ENCODE measurements at regions not wholly inside any gene's neighbourhood (a gene's known extent, or its start where the extent isn't known, plus 50 kb on each side); places are given as distances from the start of the nearest gene placed in this dataset.

GRCh38 chr18:72089432-72089831 is 454.7 kb downstream of the CBLN2 start:
- Histone ChIP-seq H3K4me1 (no peaks in the 10 kb centered on the region), H3K36me3 (no peaks in the 10 kb centered on the region), H3K27ac (no peak overlapping the region), H3K9me3 (no peaks in the 10 kb centered on the region), H3K27me3 (no peaks in the 10 kb centered on the region), H3K4me3 (no peak overlapping the region)
- no peak for TF ChIP-seq POLR2A (IDR thresholded peaks at IDR 0.05)
- TF ChIP-seq CTCF (IDR thresholded peaks at IDR 0.05) = no peak
- no peak for TF ChIP-seq POLR2AphosphoS5 (IDR thresholded peaks at IDR 0.05)
- no peak for TF ChIP-seq EP300 (IDR thresholded peaks at IDR 0.05)
- intact Hi-C loops (cut with DNase I) = no loop called here
- WGBS, 2 donors = 54 to 61% methylated on average over 3 of the region's 3 CpGs
- DNase-seq = no peak

- intact Hi-C loops (cut with DNase I) = no loop called here
- Histone ChIP-seq H3K27me3 (no peaks in the 10 kb centered on the region), H3K36me3 (no peaks in the 10 kb centered on the region), H3K27ac (no peak overlapping the region), H3K4me1 (no peaks in the 10 kb centered on the region), H3K9me3 (no peaks in the 10 kb centered on the region), H3K4me3 (no peak overlapping the region)
- DNase-seq = no peak
- TF ChIP-seq EP300 (IDR thresholded peaks at IDR 0.05) = no peak
- TF ChIP-seq CTCF (IDR thresholded peaks at IDR 0.05) = peak in 1 of 4 experiments; percentile 15
- WGBS, 2 donors = 7 to 12% methylated on average over 4 of the region's 4 CpGs
Observed at GRCh38 chr18:72086421-72086820, 457.7 kb downstream of the CBLN2 start.

GRCh38 chr18:72075040-72075439 is 469.1 kb downstream of the CBLN2 start:
- no peak for TF ChIP-seq POLR2AphosphoS5 (IDR thresholded peaks at IDR 0.05)
- TF ChIP-seq CTCF (IDR thresholded peaks at IDR 0.05) = no peak
- no peak for TF ChIP-seq POLR2A (IDR thresholded peaks at IDR 0.05)
- no peak for TF ChIP-seq EP300 (IDR thresholded peaks at IDR 0.05)
- no peaks in the 10 kb centered on the region for H3K27me3 ChIP-seq
- H3K36me3 ChIP-seq = no peaks in the 10 kb centered on the region
- intact Hi-C loops (cut with DNase I) = no loop called here
- H3K4me1 ChIP-seq = no peaks in the 10 kb centered on the region
- peaks cover 0 to 5% (median 3%) of the 10 kb centered on the region in 4 donors for H3K9me3 ChIP-seq
- DNase-seq = no peak
- WGBS, 2 donors = 32 to 79% methylated on average over 4 of the region's 4 CpGs
- no peak overlapping the region for H3K4me3 ChIP-seq
- H3K27ac ChIP-seq = no peak overlapping the region

- TF ChIP-seq POLR2AphosphoS5 (IDR thresholded peaks at IDR 0.05) (no peak), CTCF (IDR thresholded peaks at IDR 0.05) (no peak), POLR2A (IDR thresholded peaks at IDR 0.05) (no peak)
- H3K4me3 ChIP-seq = no peak overlapping the region
- H3K27me3 ChIP-seq = no peaks in the 10 kb centered on the region
- H3K36me3 ChIP-seq = no peaks in the 10 kb centered on the region
- intact Hi-C loops (cut with DNase I) = no loop called here
- H3K9me3 ChIP-seq = peaks cover 0 to 2% (median 0%) of the 10 kb centered on the region in 4 donors
- 78 to 79% methylated on average over 7 of the region's 7 CpGs for WGBS, 2 donors
- H3K27ac ChIP-seq = no peak overlapping the region
- no peak for DNase-seq
- H3K4me1 ChIP-seq = no peaks in the 10 kb centered on the region
Observed at GRCh38 chr18:72063001-72063400, 481.1 kb downstream of the CBLN2 start.

GRCh38 chr18:72058851-72059250 is 485.3 kb downstream of the CBLN2 start:
- no peak overlapping the region for H3K4me3 ChIP-seq
- intact Hi-C loops (cut with DNase I) = no loop called here
- 88 to 90% methylated on average over 7 of the region's 7 CpGs for WGBS, 2 donors

More at GRCh38 chr18:72058851-72059250, 485.3 kb downstream of the CBLN2 start:
- H3K27ac ChIP-seq = no peak overlapping the region
- H3K27me3 ChIP-seq = no peaks in the 10 kb centered on the region
- DNase-seq = no peak
- no peaks in the 10 kb centered on the region for H3K4me1 ChIP-seq
- no peaks in the 10 kb centered on the region for H3K9me3 ChIP-seq
- no peaks in the 10 kb centered on the region for H3K36me3 ChIP-seq
- no peak for TF ChIP-seq POLR2AphosphoS5 (IDR thresholded peaks at IDR 0.05)
- TF ChIP-seq EP300 (IDR thresholded peaks at IDR 0.05) = no peak
- TF ChIP-seq CTCF (IDR thresholded peaks at IDR 0.05) = no peak
- TF ChIP-seq POLR2A (IDR thresholded peaks at IDR 0.05) = no peak
